Stomach (tissue), 8 donors: ENCODE measurements at regions not wholly inside any gene's neighbourhood (a gene's known extent, or its start where the extent isn't known, plus 50 kb on each side); places are given as distances from the start of the nearest gene placed in this dataset.

Experiments used
- DNase-seq, 2 donors: peaks; one replicate each; pipeline versions ENCODE4 v3.0.0 to v3.0.0-alpha.2; 2013 to 2019
- H3K27ac ChIP-seq, 5 donors: fragments of 200-600 bp in 4 of 5; sonication (generic) in 4 of 5; one replicate each; pipeline ENCODE4 v1.5.1; 2013 to 2019; ENCODE audit warnings: mild to moderate bottlenecking in 1 of 5, moderate library complexity in 1 of 5
- H3K27me3 ChIP-seq, 3 donors: fragments of 200-600 bp; sonication (generic); one replicate each; pipeline ENCODE4 v1.5.1; 2017 to 2019; ENCODE audit warnings: mixed run types in 1 of 3
- H3K36me3 ChIP-seq, 4 donors: fragments of 200-600 bp; sonication (generic); 1 replicate in 3 of 4; 2 replicates in 1 of 4; pipeline ENCODE4 v1.5.1; 2016 to 2019
- H3K4me1 ChIP-seq, 4 donors: fragments of 200-600 bp; sonication (generic); one replicate each; pipeline ENCODE4 v1.5.1; 2016 to 2019
- H3K4me3 ChIP-seq, 4 donors: fragments of 200-600 bp; sonication (generic) in 3 of 4; one replicate each; pipeline ENCODE4 v1.5.1; 2016 to 2019; ENCODE audit warnings: mild to moderate bottlenecking in 1 of 4
- H3K9me3 ChIP-seq, 4 donors: fragments of 200-600 bp; sonication (generic); one replicate each; pipeline ENCODE4 v1.5.1; 2016 to 2019
- EP300 ChIP-seq: sonication (generic); formaldehyde crosslinking; IDR thresholded peaks from one replicate; pipeline ENCODE4 v1.6.1; 2017; ENCODE audit warnings: antibody characterized with exemption
- POLR2A ChIP-seq, 4 donors: fragments of 450-650 bp; IDR thresholded peaks; one replicate each; pipeline ENCODE4 v1.6.1; 2016; ENCODE audit warnings: antibody characterized with exemption in 4 of 4, control low read depth in 2 of 4, mild to moderate bottlenecking in 1 of 4, moderate library complexity in 1 of 4
- POLR2AphosphoS5 ChIP-seq, 3 donors: sonication (generic); formaldehyde crosslinking; IDR thresholded peaks; one replicate each; pipeline ENCODE4 v1.6.1; 2016; ENCODE audit warnings: antibody characterized with exemption in 3 of 3
- WGBS, 5 donors: extraction: QIAGEN DNeasy Blood & Tissue Kit in 3 of 5; methylation state at CpG; one replicate each; pipeline versions ENCODE4 v1.1.5 to v1.1.7; 2013 to 2018; 5-methylcytosine and 5-hydroxymethylcytosine counted together
- intact Hi-C: fragments of 100-400 bp; cut with DNase I; formaldehyde crosslinking; loops from one replicate; pipeline ENCODE4 v1.15.1; 2023; ENCODE audit warnings: low total_unique reads
- TF ChIP-seq, protein P1 (sequence below), 7 experiments: fragments of 450-650 bp in 4 of 7; fragments of 200-600 bp in 3 of 7; sonication (generic) in 3 of 7; IDR thresholded peaks; one replicate each; pipeline ENCODE4 v1.5.1; 2016 to 2019; ENCODE audit warnings: antibody characterized with exemption in 7 of 7, control low read depth in 2 of 7, mild to moderate bottlenecking in 1 of 7
- donor health status: healthy with polysubstance abuse.
- donor health status: Bipolar disorder and iron deficiency.
- donor health status: healthy.

DNA sequence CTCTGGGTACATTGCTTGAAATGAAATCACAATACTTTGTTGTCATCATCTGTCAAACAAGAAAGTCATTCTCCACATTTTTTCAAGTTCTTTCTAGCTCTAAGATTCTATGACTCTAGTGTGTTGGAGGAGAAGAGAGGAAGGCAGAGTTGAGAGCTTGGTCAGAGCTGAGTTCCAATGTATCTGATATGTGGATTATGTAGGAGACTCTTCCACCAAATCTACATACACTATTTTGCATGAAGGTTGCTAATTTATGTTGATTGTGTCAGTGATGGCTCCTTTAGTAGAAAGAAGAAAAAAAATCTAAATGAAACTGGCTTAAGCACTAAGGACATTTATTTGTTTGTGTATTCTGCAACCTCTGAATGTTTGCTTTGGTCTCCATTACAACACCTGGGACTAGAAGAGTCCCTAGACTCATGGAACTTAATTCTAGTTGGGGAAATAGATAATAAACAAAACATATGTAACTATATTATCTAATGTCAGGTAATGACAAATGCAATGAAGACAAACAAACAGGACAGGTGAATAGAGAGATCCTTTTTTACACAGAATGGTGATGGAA, 691.9 kb downstream of the UQCRFS1 start:
- no peak overlapping the region for H3K4me3 ChIP-seq
- no peak for DNase-seq
- no peaks in the 10 kb centered on the region for H3K36me3 ChIP-seq
- no peaks in the 10 kb centered on the region for H3K27me3 ChIP-seq
- H3K9me3 ChIP-seq = no peaks in the 10 kb centered on the region
- TF ChIP-seq POLR2A (IDR thresholded peaks at IDR 0.05) (no peak), POLR2AphosphoS5 (IDR thresholded peaks at IDR 0.05) (no peak), EP300 (no peak)
- TF ChIP-seq, protein P1, sequence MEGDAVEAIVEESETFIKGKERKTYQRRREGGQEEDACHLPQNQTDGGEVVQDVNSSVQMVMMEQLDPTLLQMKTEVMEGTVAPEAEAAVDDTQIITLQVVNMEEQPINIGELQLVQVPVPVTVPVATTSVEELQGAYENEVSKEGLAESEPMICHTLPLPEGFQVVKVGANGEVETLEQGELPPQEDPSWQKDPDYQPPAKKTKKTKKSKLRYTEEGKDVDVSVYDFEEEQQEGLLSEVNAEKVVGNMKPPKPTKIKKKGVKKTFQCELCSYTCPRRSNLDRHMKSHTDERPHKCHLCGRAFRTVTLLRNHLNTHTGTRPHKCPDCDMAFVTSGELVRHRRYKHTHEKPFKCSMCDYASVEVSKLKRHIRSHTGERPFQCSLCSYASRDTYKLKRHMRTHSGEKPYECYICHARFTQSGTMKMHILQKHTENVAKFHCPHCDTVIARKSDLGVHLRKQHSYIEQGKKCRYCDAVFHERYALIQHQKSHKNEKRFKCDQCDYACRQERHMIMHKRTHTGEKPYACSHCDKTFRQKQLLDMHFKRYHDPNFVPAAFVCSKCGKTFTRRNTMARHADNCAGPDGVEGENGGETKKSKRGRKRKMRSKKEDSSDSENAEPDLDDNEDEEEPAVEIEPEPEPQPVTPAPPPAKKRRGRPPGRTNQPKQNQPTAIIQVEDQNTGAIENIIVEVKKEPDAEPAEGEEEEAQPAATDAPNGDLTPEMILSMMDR (IDR thresholded peaks at IDR 0.05) = no peak
- intact Hi-C loops = no loop called here
- no peak overlapping the region for H3K27ac ChIP-seq
- H3K4me1 ChIP-seq = peaks cover 0 to 4% (median 0%) of the 10 kb centered on the region in 4 donors

DNA sequence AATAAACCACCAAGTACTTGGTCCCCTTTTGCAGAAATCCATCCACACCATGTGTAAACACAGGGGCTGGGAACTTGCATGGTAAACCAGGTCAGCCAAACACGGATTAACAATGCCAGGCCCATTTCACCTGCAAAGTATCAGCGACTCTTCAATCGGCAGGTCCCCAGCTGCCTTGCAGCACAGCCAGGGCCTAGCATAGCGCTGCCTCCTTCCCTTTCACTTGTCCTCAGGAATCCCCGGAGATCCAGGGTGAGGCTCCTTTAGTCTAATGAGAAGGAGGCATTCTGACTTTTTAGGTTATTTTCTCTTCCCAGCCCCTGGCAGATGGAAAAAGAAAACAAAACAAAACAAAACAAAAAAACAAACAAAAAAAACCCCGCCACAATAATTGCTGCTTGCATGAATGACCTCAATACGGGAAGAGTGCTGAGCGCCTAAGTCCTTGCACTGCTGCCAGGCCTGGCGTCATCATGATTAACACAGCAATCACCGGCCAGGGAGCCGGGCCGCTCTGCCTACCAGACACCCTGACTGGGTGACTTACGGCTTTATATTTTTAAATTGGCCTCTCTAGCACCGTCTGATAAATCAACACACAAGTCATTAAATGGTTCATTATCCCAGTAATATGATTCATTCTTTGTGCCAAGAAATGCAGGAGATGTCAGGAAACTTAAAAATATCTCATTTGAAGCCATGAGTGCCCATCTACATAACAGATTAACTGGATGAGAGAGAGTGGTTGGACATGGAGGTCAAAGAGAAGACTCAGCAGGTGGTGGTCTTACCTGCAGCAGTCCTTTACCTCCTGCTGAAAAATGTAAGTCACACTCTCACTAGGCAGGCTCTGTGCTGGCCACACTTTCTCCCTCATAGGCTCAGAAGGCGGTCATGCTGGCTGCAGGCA, 692.7 kb downstream of the UQCRFS1 start:
- no peak for TF ChIP-seq POLR2A (IDR thresholded peaks at IDR 0.05)
- no peak for TF ChIP-seq POLR2AphosphoS5 (IDR thresholded peaks at IDR 0.05)
- TF ChIP-seq, protein P1 (IDR thresholded peaks at IDR 0.05) = no peak
- no peak for TF ChIP-seq EP300
- no peaks in the 10 kb centered on the region for H3K36me3 ChIP-seq
- H3K4me1 ChIP-seq = peaks cover 0 to 4% (median 0%) of the 10 kb centered on the region in 4 donors
- no peak overlapping the region for H3K27ac ChIP-seq
- WGBS, 5 donors = 73 to 80% (median 76%) methylated on average over 15 of the region's 15 CpGs
- H3K27me3 ChIP-seq = no peaks in the 10 kb centered on the region
- peak in 1 of 2 donors; percentile 44 for DNase-seq
- H3K4me3 ChIP-seq = no peak overlapping the region
- H3K9me3 ChIP-seq = no peaks in the 10 kb centered on the region
- intact Hi-C loops = no loop called here

DNA sequence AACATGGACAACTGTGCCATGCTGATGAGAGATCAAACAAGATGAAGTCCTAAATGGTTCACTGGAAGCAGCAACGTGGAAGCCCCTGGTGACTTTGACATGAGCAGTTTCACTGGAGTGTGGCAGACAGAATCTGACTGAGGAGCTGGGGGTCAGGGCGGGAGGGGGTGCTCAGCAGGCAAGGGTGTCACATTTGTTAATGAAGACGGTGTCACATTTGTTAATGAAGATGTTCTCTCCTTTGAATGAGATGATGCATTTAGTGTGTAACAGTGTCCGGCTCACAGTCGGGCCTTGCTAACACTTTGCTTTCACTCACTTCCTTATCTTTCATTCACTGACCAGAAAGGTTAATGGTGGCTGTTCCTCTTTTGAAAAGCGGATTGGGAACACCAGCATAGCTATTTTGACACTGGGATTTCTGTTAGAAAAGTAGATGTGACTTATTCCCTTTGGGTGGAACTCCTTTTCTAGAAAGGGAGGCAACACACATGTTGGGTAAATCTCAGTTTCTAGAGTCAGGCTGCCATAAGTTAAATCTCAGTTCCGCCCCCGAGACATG, 693.7 kb downstream of the UQCRFS1 start:
- DNase-seq = no peak
- H3K4me3 ChIP-seq = no peak overlapping the region
- no peak overlapping the region for H3K27ac ChIP-seq
- no peak for TF ChIP-seq POLR2A (IDR thresholded peaks at IDR 0.05)
- no peak for TF ChIP-seq EP300
- no peaks in the 10 kb centered on the region for H3K27me3 ChIP-seq
- WGBS, 5 donors = 60 to 73% (median 68%) methylated on average over 8 of the region's 8 CpGs
- intact Hi-C loops = no loop called here
- no peaks in the 10 kb centered on the region for H3K36me3 ChIP-seq
- H3K9me3 ChIP-seq = no peaks in the 10 kb centered on the region
- peaks cover 0 to 4% (median 0%) of the 10 kb centered on the region in 4 donors for H3K4me1 ChIP-seq

DNA sequence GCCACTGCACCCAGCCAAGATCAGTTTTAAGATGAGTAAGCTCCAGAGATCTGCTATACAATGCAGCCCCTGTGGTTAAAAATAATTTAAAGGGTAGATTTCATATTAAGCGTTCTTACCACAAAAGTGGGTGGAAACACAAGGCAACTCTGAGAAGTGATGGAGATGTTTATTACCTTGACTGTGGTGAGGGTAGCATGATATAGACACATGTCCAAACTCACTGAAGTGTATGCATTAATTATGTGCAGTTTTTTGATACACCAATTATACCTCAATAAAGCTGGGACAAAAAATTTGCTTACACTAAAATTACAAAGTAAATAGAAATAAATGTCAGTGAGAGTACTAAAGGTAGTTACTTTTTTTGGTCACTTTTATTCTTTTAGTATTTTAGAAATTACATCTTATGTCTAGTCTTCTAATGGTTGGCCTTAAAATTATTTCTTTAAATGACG, 696.5 kb downstream of the UQCRFS1 start:
- TF ChIP-seq, protein P1 (IDR thresholded peaks at IDR 0.05) = no peak
- TF ChIP-seq POLR2AphosphoS5 (IDR thresholded peaks at IDR 0.05) (no peak), EP300 (no peak), POLR2A (IDR thresholded peaks at IDR 0.05) (no peak)
- peaks cover 0 to 4% (median 0%) of the 10 kb centered on the region in 4 donors for H3K4me1 ChIP-seq
- DNase-seq = no peak
- H3K27ac ChIP-seq = no peak overlapping the region
- WGBS, 5 donors = 85 to 96% (median 90%) methylated on average over 2 of the region's 2 CpGs
- no peak overlapping the region for H3K4me3 ChIP-seq
- intact Hi-C loops = no loop called here
- no peaks in the 10 kb centered on the region for H3K36me3 ChIP-seq
- H3K27me3 ChIP-seq = no peaks in the 10 kb centered on the region
- H3K9me3 ChIP-seq = no peaks in the 10 kb centered on the region
